GM23248 (cell line): ENCODE measurements at regions not wholly inside any gene's neighbourhood (a gene's known extent, or its start where the extent isn't known, plus 50 kb on each side); places are given as distances from the start of the nearest gene placed in this dataset.

Source experiments
- DNase-seq: peaks from one replicate; pipeline ENCODE4 v3.0.0-alpha.2; 2015
- H2AFZ ChIP-seq: fragments of 200-600 bp; sonication (generic); 2 replicates; pipeline ENCODE4 v1.6.1; 2016; ENCODE audit warnings: antibody characterized with exemption
- H3F3A ChIP-seq: fragments of 200-600 bp; sonication (generic); 2 replicates; pipeline ENCODE4 v1.6.1; 2016; ENCODE audit warnings: mild to moderate bottlenecking, antibody characterized with exemption, mixed run types; ENCODE audit not compliant: insufficient read depth
- H3K27ac ChIP-seq: fragments of 200-600 bp; sonication (generic); 2 replicates; pipeline ENCODE4 v1.5.1; 2016; ENCODE audit warnings: mild to moderate bottlenecking
- H3K27me3 ChIP-seq: fragments of 200-600 bp; sonication (generic); replicated peaks from 2 replicates; pipeline ENCODE4 v1.6.1; 2016; ENCODE audit warnings: mild to moderate bottlenecking; ENCODE audit not compliant: insufficient read depth
- H3K36me3 ChIP-seq: fragments of 200-600 bp; sonication (generic); 2 replicates; pipeline ENCODE4 v1.6.1; 2016; ENCODE audit warnings: low read depth, mild to moderate bottlenecking
- H3K4me1 ChIP-seq: fragments of 200-600 bp; sonication (generic); 2 replicates; pipeline ENCODE4 v1.6.1; 2016; ENCODE audit warnings: mild to moderate bottlenecking; ENCODE audit not compliant: insufficient read depth
- H3K4me2 ChIP-seq: fragments of 200-600 bp; sonication (generic); one replicate; pipeline ENCODE4 v1.6.1; 2016; ENCODE audit warnings: mild to moderate bottlenecking; ENCODE audit not compliant: unreplicated experiment
- H3K4me3 ChIP-seq: fragments of 200-600 bp; sonication (generic); 2 replicates; pipeline ENCODE4 v1.5.1; 2016; ENCODE audit warnings: mild to moderate bottlenecking
- H3K79me2 ChIP-seq: fragments of 200-600 bp; sonication (generic); 2 replicates; pipeline ENCODE4 v1.6.1; 2016; ENCODE audit warnings: mild to moderate bottlenecking; ENCODE audit not compliant: insufficient read depth
- H3K9ac ChIP-seq: fragments of 200-600 bp; sonication (generic); 2 replicates; pipeline ENCODE4 v1.6.1; 2016; ENCODE audit warnings: mild to moderate bottlenecking
- H3K9me2 ChIP-seq: fragments of 200-600 bp; sonication (generic); 2 replicates; pipeline ENCODE4 v1.6.1; 2016; ENCODE audit warnings: mixed run types, mild to moderate bottlenecking, moderate library complexity; ENCODE audit not compliant: insufficient read depth
- H3K9me3 ChIP-seq: fragments of 200-600 bp; sonication (generic); one replicate; pipeline ENCODE4 v1.6.1; 2017; ENCODE audit warnings: low read depth
- H4K20me1 ChIP-seq: fragments of 200-600 bp; sonication (generic); 2 replicates; pipeline ENCODE4 v1.6.0; 2016; ENCODE audit not compliant: insufficient read depth
- EZH2 ChIP-seq: fragments of 200-600 bp; sonication (generic); IDR thresholded peaks from 2 replicates; pipeline ENCODE4 v1.6.1; 2018; ENCODE audit warnings: antibody characterized with exemption, mild to moderate bottlenecking; ENCODE audit not compliant: insufficient read depth, poor library complexity, severe bottlenecking
- EZH2phosphoT487 ChIP-seq: fragments of 200-600 bp; sonication (generic); IDR thresholded peaks from 2 replicates; pipeline ENCODE4 v1.6.1; 2018; ENCODE audit warnings: antibody characterized with exemption, moderate library complexity, mild to moderate bottlenecking, low read depth; ENCODE audit not compliant: insufficient read depth
- WGBS, 2 experiments: methylation state at CpG; one replicate each; pipeline ENCODE4 v1.1.6; 2015 to 2017; ENCODE audit warnings: low lambda C conversion rate in 2 of 2, low coverage in 1 of 2; ENCODE audit errors: missing lambda C conversion rate in 2 of 2; 5-methylcytosine and 5-hydroxymethylcytosine counted together
- in situ Hi-C: fragments of 300-500 bp; cut with MboI; formaldehyde crosslinking; loops from 2 replicates; pipeline ENCODE4 v1.15.0; 2020

DNA sequence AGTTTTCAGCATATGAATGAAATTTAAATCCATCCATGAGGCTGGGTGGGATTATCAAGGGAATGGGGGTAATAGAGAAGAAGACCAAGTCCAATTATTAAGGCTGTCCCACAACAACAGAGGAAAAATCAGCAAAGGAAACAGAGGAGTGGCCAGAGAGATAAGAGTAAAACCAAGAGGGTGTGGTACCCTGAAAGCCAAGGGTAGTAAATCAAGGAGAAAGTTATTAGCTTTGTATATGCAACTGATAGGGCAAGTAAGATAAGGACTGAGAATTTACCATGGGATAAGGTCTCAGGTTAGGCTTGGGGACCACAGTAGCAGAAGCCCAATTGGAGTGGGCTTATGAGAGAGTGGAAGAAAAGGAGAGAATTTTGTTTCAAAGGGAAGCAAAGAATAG lies 134.5 kb downstream of the NUAK1 start:
- H3K4me3 ChIP-seq: no peak overlapping the region
- no peaks in the 10 kb centered on the region for H4K20me1 ChIP-seq
- H3K9me2 ChIP-seq: no peaks in the 10 kb centered on the region
- H3K27me3 ChIP-seq: no peaks in the 10 kb centered on the region
- H3K9ac ChIP-seq: no peak overlapping the region
- 0 out of 2 replicates have a peak, but pooled peaks cover 3% of the 10 kb centered on the region for H3F3A ChIP-seq
- TF ChIP-seq EZH2 (no peak), EZH2phosphoT487 (no peak)
- no peak overlapping the region for H2AFZ ChIP-seq
- DNase-seq: no peak
- H3K36me3 ChIP-seq: no peaks in the 10 kb centered on the region
- no peaks in the 10 kb centered on the region for H3K79me2 ChIP-seq
- in situ Hi-C loops: no loop called here
- no peaks in the 10 kb centered on the region for H3K9me3 ChIP-seq
- no peak overlapping the region for H3K4me2 ChIP-seq
- no peaks in the 10 kb centered on the region for H3K4me1 ChIP-seq
- H3K27ac ChIP-seq: no peak overlapping the region

DNA sequence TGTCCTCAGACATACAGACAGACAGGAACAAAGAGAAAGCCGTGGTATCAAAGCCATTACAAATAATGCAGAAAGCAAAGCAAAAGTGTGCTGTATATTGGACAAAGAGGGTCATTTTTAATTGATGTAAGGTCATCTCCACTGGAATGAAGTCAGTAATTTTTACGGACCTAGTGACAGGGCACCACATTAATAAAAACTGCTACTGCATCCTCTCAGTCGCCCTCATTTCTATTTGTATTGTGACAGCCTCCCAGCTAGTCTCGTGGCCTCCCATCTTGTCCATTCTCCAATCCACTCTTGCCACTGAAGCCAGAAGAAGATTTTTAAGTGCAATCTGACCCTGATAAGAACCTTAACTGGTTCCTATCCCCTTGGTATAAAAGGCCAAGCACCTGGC lies 132.4 kb downstream of the NUAK1 start:
- no peaks in the 10 kb centered on the region for H3K9me3 ChIP-seq
- H2AFZ ChIP-seq: no peak overlapping the region
- no peak overlapping the region for H3K27ac ChIP-seq
- H4K20me1 ChIP-seq: no peaks in the 10 kb centered on the region
- DNase-seq: no peak
- no peaks in the 10 kb centered on the region for H3K27me3 ChIP-seq
- H3K4me3 ChIP-seq: no peak overlapping the region
- no peaks in the 10 kb centered on the region for H3K79me2 ChIP-seq
- H3K36me3 ChIP-seq: no peaks in the 10 kb centered on the region
- 87 to 88% methylated on average over 4 of the region's 4 CpGs for WGBS, 2 experiments
- peaks cover 12% of the 10 kb centered on the region for H3K4me1 ChIP-seq
- no peak overlapping the region for H3K4me2 ChIP-seq
- TF ChIP-seq EZH2phosphoT487 (no peak), EZH2 (no peak)
- in situ Hi-C loops: no loop called here
- H3K9me2 ChIP-seq: no peaks in the 10 kb centered on the region
- H3K9ac ChIP-seq: no peak overlapping the region
- peaks cover 6% of the 10 kb centered on the region; the same call in 1 of the 2 replicates for H3F3A ChIP-seq

DNA sequence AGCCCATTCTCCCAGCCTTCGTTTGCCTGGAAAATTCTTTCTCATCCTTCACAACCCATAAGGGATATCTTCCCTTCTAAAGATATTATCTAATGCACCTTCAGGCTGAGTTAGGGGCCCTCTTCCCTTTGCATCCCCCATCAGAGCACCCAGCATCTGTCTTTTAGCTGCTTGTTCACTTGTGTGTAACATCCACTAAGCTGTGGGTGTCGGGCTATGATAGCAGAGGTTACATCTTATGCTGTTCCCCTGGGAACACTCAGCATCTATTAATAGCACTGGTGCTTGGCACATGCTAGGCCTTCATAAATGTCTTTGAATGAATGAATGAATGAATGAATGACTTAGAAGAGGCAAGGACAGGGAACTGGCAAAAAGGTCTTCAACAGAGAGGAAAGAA lies 131.8 kb downstream of the NUAK1 start:
- no peaks in the 10 kb centered on the region for H3K9me3 ChIP-seq
- H4K20me1 ChIP-seq: no peaks in the 10 kb centered on the region
- peaks cover 6% of the 10 kb centered on the region; the same call in 1 of the 2 replicates for H3F3A ChIP-seq
- H3K4me2 ChIP-seq: no peak overlapping the region
- H3K27ac ChIP-seq: no peak overlapping the region
- H3K9ac ChIP-seq: no peak overlapping the region
- DNase-seq: no peak
- WGBS, 2 experiments: 83 to 95% methylated on average over 2 of the region's 2 CpGs
- no peaks in the 10 kb centered on the region for H3K27me3 ChIP-seq
- TF ChIP-seq EZH2phosphoT487 (no peak), EZH2 (no peak)
- no peak overlapping the region for H3K4me3 ChIP-seq
- H3K36me3 ChIP-seq: no peaks in the 10 kb centered on the region
- H3K4me1 ChIP-seq: peaks cover 12% of the 10 kb centered on the region
- in situ Hi-C loops: no loop called here
- no peaks in the 10 kb centered on the region for H3K9me2 ChIP-seq
- no peak overlapping the region for H2AFZ ChIP-seq
- H3K79me2 ChIP-seq: no peaks in the 10 kb centered on the region

DNA sequence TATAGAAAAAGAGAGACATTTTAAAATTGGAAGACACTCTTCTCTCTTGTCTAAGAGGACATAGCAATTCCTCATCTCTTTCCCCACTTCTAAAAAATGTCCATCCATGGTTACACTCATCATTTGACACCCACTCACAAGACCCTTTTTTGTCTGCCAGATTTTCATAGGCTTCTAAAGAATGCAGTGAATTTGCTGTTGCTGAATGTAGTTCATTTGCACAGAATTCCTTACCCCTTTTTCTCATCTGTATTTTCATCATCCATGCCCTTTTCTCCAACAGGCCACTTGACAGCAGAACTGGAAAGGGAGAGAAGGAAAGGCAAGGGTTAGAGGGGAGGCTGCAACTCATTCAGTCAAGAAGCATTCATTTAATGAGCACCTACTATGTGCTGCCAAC lies 128.0 kb downstream of the NUAK1 start:
- H3K36me3 ChIP-seq: no peaks in the 10 kb centered on the region
- in situ Hi-C loops: no loop called here
- peaks cover 12% of the 10 kb centered on the region for H3K4me1 ChIP-seq
- no peaks in the 10 kb centered on the region for H4K20me1 ChIP-seq
- DNase-seq: peak; percentile 40
- H3F3A ChIP-seq: peaks cover 6% of the 10 kb centered on the region; the same call in 1 of the 2 replicates
- H3K4me2 ChIP-seq: no peak overlapping the region
- no peak overlapping the region for H3K9ac ChIP-seq
- no peaks in the 10 kb centered on the region for H3K27me3 ChIP-seq
- no peaks in the 10 kb centered on the region for H3K9me2 ChIP-seq
- H3K27ac ChIP-seq: no peak overlapping the region
- H3K4me3 ChIP-seq: no peak overlapping the region
- H3K9me3 ChIP-seq: no peaks in the 10 kb centered on the region
- H3K79me2 ChIP-seq: no peaks in the 10 kb centered on the region
- TF ChIP-seq EZH2phosphoT487 (no peak), EZH2 (no peak)
- peak overlapping the region; percentile 1; the same call in 1 of the 2 replicates for H2AFZ ChIP-seq
